ENCODE measurements at regions not wholly inside any gene's neighbourhood (a gene's known extent, or its start where the extent isn't known, plus 50 kb on each side); places are given as distances from the start of the nearest gene placed in this dataset.

DNA sequence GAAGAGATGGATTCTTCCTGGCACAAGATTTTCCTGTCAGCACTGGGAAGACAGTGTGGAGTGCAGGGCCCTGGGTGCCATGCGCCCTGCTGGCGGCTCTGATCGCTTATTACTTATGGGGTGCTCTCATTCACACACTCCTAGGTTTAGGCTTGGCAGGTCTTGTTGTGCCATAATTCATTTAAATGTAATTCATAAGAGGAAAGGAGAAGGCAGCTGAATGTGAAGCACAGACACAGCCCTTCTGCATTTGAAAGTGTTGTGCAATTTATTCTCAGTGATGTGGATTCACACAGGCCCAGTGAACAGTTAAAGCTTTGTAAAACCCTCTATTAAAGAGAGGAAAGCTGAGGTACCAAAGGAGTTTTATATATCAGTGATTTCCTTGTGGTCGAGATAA lies 249.7 kb downstream of the C4orf33 start:
- TF ChIP-seq, protein P1, sequence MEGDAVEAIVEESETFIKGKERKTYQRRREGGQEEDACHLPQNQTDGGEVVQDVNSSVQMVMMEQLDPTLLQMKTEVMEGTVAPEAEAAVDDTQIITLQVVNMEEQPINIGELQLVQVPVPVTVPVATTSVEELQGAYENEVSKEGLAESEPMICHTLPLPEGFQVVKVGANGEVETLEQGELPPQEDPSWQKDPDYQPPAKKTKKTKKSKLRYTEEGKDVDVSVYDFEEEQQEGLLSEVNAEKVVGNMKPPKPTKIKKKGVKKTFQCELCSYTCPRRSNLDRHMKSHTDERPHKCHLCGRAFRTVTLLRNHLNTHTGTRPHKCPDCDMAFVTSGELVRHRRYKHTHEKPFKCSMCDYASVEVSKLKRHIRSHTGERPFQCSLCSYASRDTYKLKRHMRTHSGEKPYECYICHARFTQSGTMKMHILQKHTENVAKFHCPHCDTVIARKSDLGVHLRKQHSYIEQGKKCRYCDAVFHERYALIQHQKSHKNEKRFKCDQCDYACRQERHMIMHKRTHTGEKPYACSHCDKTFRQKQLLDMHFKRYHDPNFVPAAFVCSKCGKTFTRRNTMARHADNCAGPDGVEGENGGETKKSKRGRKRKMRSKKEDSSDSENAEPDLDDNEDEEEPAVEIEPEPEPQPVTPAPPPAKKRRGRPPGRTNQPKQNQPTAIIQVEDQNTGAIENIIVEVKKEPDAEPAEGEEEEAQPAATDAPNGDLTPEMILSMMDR (optimal IDR thresholded peaks at IDR 0.05 in 1 of 3, IDR thresholded peaks at IDR 0.05 in 1 of 3, conservative IDR thresholded peaks at IDR 0.05 in 1 of 3; ENCODE audit: extremely low read depth in 1 of 3, insufficient read depth in 2 of 3, low read length in 3 of 3): no peak
- TF ChIP-seq EZH2 (IDR thresholded peaks at IDR 0.05; ENCODE audit: low read length): no peak
